CD4-positive, alpha-beta T cell (primary cell): ENCODE measurements at regions not wholly inside any gene's neighbourhood (a gene's known extent, or its start where the extent isn't known, plus 50 kb on each side); places are given as distances from the start of the nearest gene placed in this dataset.

Experiments used
- ATAC-seq: fragments of 200-7000 bp; cut with Tn5 transposase; one replicate; pipeline ENCODE4 v1.10.0; 2022; ENCODE audit warnings: mild to moderate bottlenecking; ENCODE audit not compliant: poor library complexity
- CTCF ChIA-PET: fragments of 350-600 bp; sonication (Branson Sonifier 250); formaldehyde crosslinking; loops from one replicate; lab custom pipeline; 2021; ENCODE audit warnings: antibody characterized with exemption, inconsistent platforms; lab: Charles Lee
- POLR2A ChIA-PET: fragments of 350-600 bp; sonication (Branson Sonifier 250); formaldehyde crosslinking; loops from one replicate; lab custom pipeline; 2021; ENCODE audit warnings: antibody characterized with exemption, inconsistent platforms; lab: Charles Lee
- DNase-seq, 14 experiments: peaks; one replicate each; pipeline ENCODE4 v3.0.0-alpha.2; 2013 to 2020; ENCODE audit warnings: mixed read lengths in 2 of 14
- H3K27ac ChIP-seq, 2 donors: one replicate each; pipeline versions ENCODE4 v1.5.1 to v1.7.0; 2013; ENCODE audit warnings: low read length in 2 of 2, low read depth in 1 of 2, mild to moderate bottlenecking in 1 of 2
- H3K27me3 ChIP-seq, 2 experiments: 1 replicate in 1 of 2; 2 replicates in 1 of 2; pipeline versions ENCODE4 v1.6.1 to v1.7.0; 2013; ENCODE audit warnings: low read length in 2 of 2, control low read depth in 1 of 2, mild to moderate bottlenecking in 1 of 2, moderate library complexity in 1 of 2; ENCODE audit not compliant: insufficient read depth in 2 of 2, control insufficient read depth in 1 of 2
- H3K36me3 ChIP-seq: one replicate; pipeline ENCODE4 v1.6.1; 2013; ENCODE audit warnings: low read length, control low read depth; ENCODE audit not compliant: insufficient read depth
- H3K4me1 ChIP-seq: one replicate; pipeline ENCODE4 v1.6.1; 2013; ENCODE audit warnings: low read length, control low read depth; ENCODE audit not compliant: insufficient read depth
- H3K4me3 ChIP-seq: one replicate; pipeline ENCODE4 v1.5.1; 2013; ENCODE audit warnings: mild to moderate bottlenecking, low read length, moderate library complexity
- H3K9me3 ChIP-seq, 2 experiments: 1 replicate in 1 of 2; 2 replicates in 1 of 2; pipeline versions ENCODE4 v1.6.1 to v1.7.0; 2013; ENCODE audit warnings: low read length in 2 of 2, mild to moderate bottlenecking in 2 of 2, control low read depth in 1 of 2, moderate library complexity in 1 of 2; ENCODE audit not compliant: control insufficient read depth in 1 of 2, insufficient read depth in 1 of 2
- H3K27ac Mint-ChIP-seq: one replicate; pipeline ENCODE4 v1.8.0; 2020; ENCODE audit warnings: mixed read lengths
- H3K27me3 Mint-ChIP-seq: one replicate; pipeline ENCODE4 v1.8.0; 2021; ENCODE audit warnings: mixed read lengths
- H3K36me3 Mint-ChIP-seq: one replicate; pipeline ENCODE4 v1.8.0; 2021; ENCODE audit warnings: low read depth, mixed read lengths
- H3K4me1 Mint-ChIP-seq: one replicate; pipeline ENCODE4 v1.8.0; 2021; ENCODE audit warnings: low read depth, mixed read lengths
- H3K4me3 Mint-ChIP-seq: one replicate; pipeline ENCODE4 v1.8.0; 2020; ENCODE audit warnings: mild to moderate bottlenecking, mixed read lengths
- H3K9me3 Mint-ChIP-seq: one replicate; pipeline ENCODE4 v1.8.0; 2020; ENCODE audit warnings: mixed read lengths
- intact Hi-C, 2 experiments: fragments of 100-400 bp; cut with DNase I in 1 of 2; cut with micrococcal nuclease in 1 of 2; formaldehyde crosslinking; loops; one replicate each; pipeline versions ENCODE4 v1.15.1 to v1.9.0; 2023 to 2025; cut with DNase I, micrococcal nuclease
- TF ChIP-seq, protein P1 (sequence below): fragments of 200-600 bp; IDR thresholded peaks from one replicate; pipeline ENCODE4 v1.8.0; 2022; ENCODE audit warnings: antibody characterized with exemption, mild to moderate bottlenecking

DNA sequence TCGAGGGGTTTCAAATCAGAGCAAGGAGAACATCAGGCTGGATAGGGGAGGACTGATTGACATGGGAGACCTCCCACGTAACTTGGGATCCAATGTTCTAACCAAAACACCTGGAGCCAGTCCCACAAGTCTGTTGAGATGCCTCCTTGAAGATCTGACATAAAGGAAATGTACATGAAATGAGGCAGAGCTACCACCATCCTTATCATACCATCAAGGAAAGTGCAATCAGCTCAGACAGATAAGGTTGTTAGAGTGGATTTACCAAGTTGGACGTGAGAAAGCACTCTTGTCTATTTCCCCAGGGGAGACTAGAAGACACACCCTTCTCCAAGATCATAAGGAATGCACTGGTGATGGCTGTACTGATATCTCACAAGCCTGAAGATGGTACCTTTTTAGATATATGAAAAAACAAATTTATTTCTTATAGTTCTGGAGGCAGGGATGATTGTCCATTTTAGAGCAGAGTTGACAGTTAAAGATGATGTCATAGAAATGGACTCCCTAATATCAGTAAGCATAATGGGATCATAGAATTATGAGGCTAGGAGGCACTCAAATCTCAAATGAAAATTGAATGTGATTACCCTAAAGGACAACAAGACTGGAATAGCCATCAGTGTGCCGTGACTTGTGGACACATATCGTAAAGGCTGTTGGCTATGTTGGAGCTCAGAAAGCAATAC lies 129.1 kb upstream of the RAB4A start:
- ChIA-PET CTCF (no interaction called here), POLR2A (interaction anchor here (6.8 kb wide), 1 partner anchor 13 kb away, joined by 57 read pairs; no protein-coding TSS in a partner anchor)
- H3K27ac Mint-ChIP-seq = no peak overlapping the region
- intact Hi-C loops = no loop called here
- Histone ChIP-seq H3K4me3 (no peak overlapping the region), H3K4me1 (peaks cover 20% of the 10 kb centered on the region), H3K36me3 (no peaks in the 10 kb centered on the region), H3K27me3 (no peaks in the 10 kb centered on the region), H3K9me3 (peaks cover 0 to under 1% of the 10 kb centered on the region in 2 experiments), H3K27ac (no peak overlapping the region)
- H3K9me3 Mint-ChIP-seq = no peaks in the 10 kb centered on the region
- no peaks in the 10 kb centered on the region for H3K36me3 Mint-ChIP-seq
- no peak overlapping the region for H3K4me3 Mint-ChIP-seq
- H3K27me3 Mint-ChIP-seq = no peaks in the 10 kb centered on the region
- TF ChIP-seq, protein P1, sequence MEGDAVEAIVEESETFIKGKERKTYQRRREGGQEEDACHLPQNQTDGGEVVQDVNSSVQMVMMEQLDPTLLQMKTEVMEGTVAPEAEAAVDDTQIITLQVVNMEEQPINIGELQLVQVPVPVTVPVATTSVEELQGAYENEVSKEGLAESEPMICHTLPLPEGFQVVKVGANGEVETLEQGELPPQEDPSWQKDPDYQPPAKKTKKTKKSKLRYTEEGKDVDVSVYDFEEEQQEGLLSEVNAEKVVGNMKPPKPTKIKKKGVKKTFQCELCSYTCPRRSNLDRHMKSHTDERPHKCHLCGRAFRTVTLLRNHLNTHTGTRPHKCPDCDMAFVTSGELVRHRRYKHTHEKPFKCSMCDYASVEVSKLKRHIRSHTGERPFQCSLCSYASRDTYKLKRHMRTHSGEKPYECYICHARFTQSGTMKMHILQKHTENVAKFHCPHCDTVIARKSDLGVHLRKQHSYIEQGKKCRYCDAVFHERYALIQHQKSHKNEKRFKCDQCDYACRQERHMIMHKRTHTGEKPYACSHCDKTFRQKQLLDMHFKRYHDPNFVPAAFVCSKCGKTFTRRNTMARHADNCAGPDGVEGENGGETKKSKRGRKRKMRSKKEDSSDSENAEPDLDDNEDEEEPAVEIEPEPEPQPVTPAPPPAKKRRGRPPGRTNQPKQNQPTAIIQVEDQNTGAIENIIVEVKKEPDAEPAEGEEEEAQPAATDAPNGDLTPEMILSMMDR = no peak
- DNase-seq (no peak), ATAC-seq (no peak)
- peaks cover 40% of the 10 kb centered on the region for H3K4me1 Mint-ChIP-seq

DNA sequence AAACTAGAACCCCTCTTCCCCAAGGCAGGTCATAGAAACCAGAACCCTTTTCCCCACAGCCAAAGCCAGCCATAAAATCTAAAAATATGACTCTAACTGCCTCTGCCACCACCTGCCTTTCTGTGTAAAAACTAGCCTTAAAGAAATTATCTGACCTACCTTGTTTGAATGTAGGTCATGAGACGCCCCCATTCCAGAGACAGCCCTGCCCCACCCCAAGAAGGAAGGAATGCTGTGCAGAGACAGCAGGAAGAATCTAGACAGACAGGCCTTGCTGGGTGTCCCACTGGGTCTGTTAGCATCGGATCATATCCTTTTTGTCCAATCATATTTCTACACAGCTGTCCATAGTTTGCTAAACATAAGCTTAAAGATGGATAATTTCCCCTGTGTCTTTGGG lies 128.4 kb upstream of the RAB4A start:
- Mint-ChIP-seq H3K27me3 (no peaks in the 10 kb centered on the region), H3K4me3 (no peak overlapping the region), H3K9me3 (no peaks in the 10 kb centered on the region), H3K4me1 (peaks cover 34% of the 10 kb centered on the region), H3K27ac (no peak overlapping the region), H3K36me3 (no peaks in the 10 kb centered on the region)
- POLR2A ChIA-PET = interaction anchor here (6.8 kb wide), 1 partner anchor 14 kb away, joined by 57 read pairs; no protein-coding TSS in a partner anchor
- ATAC-seq = no peak
- Histone ChIP-seq H3K27ac (no peak overlapping the region), H3K27me3 (no peaks in the 10 kb centered on the region), H3K4me3 (no peak overlapping the region), H3K9me3 (no peaks in the 10 kb centered on the region), H3K36me3 (no peaks in the 10 kb centered on the region), H3K4me1 (peaks cover 15% of the 10 kb centered on the region)
- no peak for DNase-seq
- CTCF ChIA-PET = no interaction called here
- intact Hi-C loops = no loop called here
- TF ChIP-seq, protein P1 = no peak

DNA sequence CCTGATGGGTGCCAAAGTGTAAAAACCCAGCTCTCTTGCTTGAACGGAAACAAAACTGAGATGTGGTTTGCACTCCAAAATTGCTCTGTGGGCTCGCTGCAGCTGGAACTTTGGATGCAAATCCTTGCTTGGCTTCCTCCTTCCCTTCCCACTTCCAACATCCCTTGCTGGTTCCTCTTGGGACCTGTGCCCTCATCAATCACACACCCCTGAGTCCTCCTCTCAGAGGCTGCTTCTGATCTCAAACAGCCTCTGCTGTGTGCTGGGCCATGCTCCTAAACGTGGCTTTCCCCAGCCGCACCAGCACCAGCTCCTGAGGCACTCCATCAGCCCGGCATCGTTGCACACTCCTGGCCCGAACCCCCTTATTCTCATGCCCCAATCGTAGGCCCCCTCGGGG lies 124.3 kb upstream of the RAB4A start:
- no peaks in the 10 kb centered on the region for H3K9me3 ChIP-seq
- POLR2A ChIA-PET = no interaction called here
- CTCF ChIA-PET = no interaction called here

More for the DNA sequence above, 124.3 kb upstream of the RAB4A start:
- TF ChIP-seq, protein P1 = no peak
- H3K9me3 Mint-ChIP-seq = no peaks in the 10 kb centered on the region
- Histone ChIP-seq H3K36me3 (no peaks in the 10 kb centered on the region), H3K27me3 (no peaks in the 10 kb centered on the region), H3K4me1 (no peaks in the 10 kb centered on the region), H3K27ac (no peak overlapping the region), H3K4me3 (no peak overlapping the region)
- intact Hi-C loops = no loop called here
- no peak overlapping the region for H3K4me3 Mint-ChIP-seq
- ATAC-seq (no peak), DNase-seq (no peak)
- no peak overlapping the region for H3K27ac Mint-ChIP-seq
- no peaks in the 10 kb centered on the region for H3K27me3 Mint-ChIP-seq
- H3K4me1 Mint-ChIP-seq = peaks cover 2% of the 10 kb centered on the region
- H3K36me3 Mint-ChIP-seq = no peaks in the 10 kb centered on the region
